A549 (cell line): ENCODE measurements at regions not wholly inside any gene's neighbourhood (a gene's known extent, or its start where the extent isn't known, plus 50 kb on each side); places are given as distances from the start of the nearest gene placed in this dataset.

Experiments
- CHD2 ChIP-seq: fragments of 150-350 bp; IDR thresholded peaks from 2 replicates; pipeline ENCODE4 v1.6.1; 2014; ENCODE audit warnings: low read length; ENCODE audit not compliant: partially characterized antibody
- CHD4 ChIP-seq: fragments of 200-600 bp; sonication (generic); IDR thresholded peaks from 2 replicates; pipeline ENCODE4 v1.6.1; 2016; ENCODE audit warnings: antibody characterized with exemption, mild to moderate bottlenecking, borderline replicate concordance
- CTCF ChIP-seq: fragments of >200 bp; sonication (Bioruptor Twin); formaldehyde crosslinking; IDR thresholded peaks from 3 replicates; pipeline ENCODE4 v1.5.1; 2016
- KDM5A ChIP-seq: fragments of 200-600 bp; sonication (generic); IDR thresholded peaks from 2 replicates; pipeline ENCODE4 v1.6.1; 2016; ENCODE audit warnings: antibody characterized with exemption, mild to moderate bottlenecking
- MAX ChIP-seq: IDR thresholded peaks from 2 replicates; pipeline ENCODE4 v1.6.1; 2012
- MAZ ChIP-seq: fragments of 150-350 bp; IDR thresholded peaks from 2 replicates; pipeline ENCODE4 v1.6.1; 2014; ENCODE audit warnings: antibody characterized with exemption, low read depth, low read length, borderline replicate concordance
- MYC ChIP-seq: IDR thresholded peaks from 2 replicates; pipeline ENCODE4 v1.6.1; 2012; ENCODE audit warnings: mild to moderate bottlenecking, inconsistent platforms, low read length, improper control_type of control experiment, borderline replicate concordance
- POLR2A ChIP-seq: IDR thresholded peaks from 2 replicates; pipeline ENCODE4 v1.6.1; 2012; ENCODE audit warnings: mild to moderate bottlenecking, low read length
- RAD21 ChIP-seq, 2 experiments: fragments of >200 bp in 1 of 2; sonication (Bioruptor Twin) in 1 of 2; formaldehyde crosslinking in 1 of 2; IDR thresholded peaks in 1 of 2; conservative IDR thresholded peaks in 1 of 2; 2 replicates in 1 of 2; 3 replicates in 1 of 2; pipeline ENCODE4 v1.6.1; 2012 to 2018; ENCODE audit warnings: inconsistent platforms in 1 of 2
- RFX5 ChIP-seq: fragments of 450-650 bp; IDR thresholded peaks from 2 replicates; pipeline ENCODE4 v1.7.1; 2014; ENCODE audit warnings: antibody characterized with exemption, mild to moderate bottlenecking, moderate library complexity
- RNF2 ChIP-seq: fragments of 200-600 bp; sonication (generic); IDR thresholded peaks from 2 replicates; pipeline ENCODE4 v1.6.1; 2016; ENCODE audit warnings: low read depth, mild to moderate bottlenecking, antibody characterized with exemption, moderate library complexity, borderline replicate concordance
- SMC3 ChIP-seq: fragments of >200 bp; sonication (Bioruptor Twin); formaldehyde crosslinking; IDR thresholded peaks from 3 replicates; pipeline ENCODE4 v1.6.1; 2018; ENCODE audit warnings: inconsistent platforms
- USF2 ChIP-seq: fragments of 450-650 bp; IDR thresholded peaks from 2 replicates; pipeline ENCODE4 v1.6.1; 2014; ENCODE audit warnings: antibody characterized with exemption
- TF ChIP-seq, protein P1 (sequence below): fragments of 200-600 bp; sonication (generic); IDR thresholded peaks from 2 replicates; pipeline ENCODE4 v1.6.1; 2016; ENCODE audit warnings: antibody characterized with exemption, mild to moderate bottlenecking, moderate library complexity

DNA sequence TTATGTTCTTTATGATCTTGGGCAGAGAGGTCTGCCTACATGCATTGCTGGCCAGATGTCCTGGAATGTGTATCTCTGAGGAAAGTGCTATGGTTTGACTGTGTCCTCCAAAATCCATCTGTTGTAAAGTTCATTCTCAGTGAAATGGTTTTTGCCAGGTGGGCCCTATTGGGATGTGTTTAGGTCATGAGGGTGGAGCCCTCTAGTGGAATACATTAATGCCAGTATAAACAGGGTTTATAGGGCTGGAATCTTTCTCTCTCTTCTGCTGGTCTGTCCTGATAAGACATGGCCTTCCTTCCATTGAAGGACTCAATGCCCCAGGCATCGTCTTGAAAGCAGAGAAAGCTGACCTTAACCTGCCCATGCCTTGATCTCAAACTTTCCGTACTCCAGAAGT lies 258.5 kb downstream of the RPIA start:
- TF ChIP-seq POLR2A (no peak), MAX (no peak), CTCF (peak; percentile 38; the same call in 2 of the 3 replicates), SMC3 (0 out of 3 replicates have a peak, but pooled peaks have one; percentile 8), MAZ (no peak), KDM5A (no peak), MYC (no peak), RFX5 (no peak), RNF2 (no peak), USF2 (no peak), CHD4 (no peak), RAD21 (conservative IDR thresholded peaks at IDR 0.05 in 1 of 2, IDR thresholded peaks at IDR 0.05 in 1 of 2) (peak in 1 of 2 experiments; percentile 23; a peak in 1 of 5 replicates), CHD2 (no peak)
- TF ChIP-seq, protein P1, sequence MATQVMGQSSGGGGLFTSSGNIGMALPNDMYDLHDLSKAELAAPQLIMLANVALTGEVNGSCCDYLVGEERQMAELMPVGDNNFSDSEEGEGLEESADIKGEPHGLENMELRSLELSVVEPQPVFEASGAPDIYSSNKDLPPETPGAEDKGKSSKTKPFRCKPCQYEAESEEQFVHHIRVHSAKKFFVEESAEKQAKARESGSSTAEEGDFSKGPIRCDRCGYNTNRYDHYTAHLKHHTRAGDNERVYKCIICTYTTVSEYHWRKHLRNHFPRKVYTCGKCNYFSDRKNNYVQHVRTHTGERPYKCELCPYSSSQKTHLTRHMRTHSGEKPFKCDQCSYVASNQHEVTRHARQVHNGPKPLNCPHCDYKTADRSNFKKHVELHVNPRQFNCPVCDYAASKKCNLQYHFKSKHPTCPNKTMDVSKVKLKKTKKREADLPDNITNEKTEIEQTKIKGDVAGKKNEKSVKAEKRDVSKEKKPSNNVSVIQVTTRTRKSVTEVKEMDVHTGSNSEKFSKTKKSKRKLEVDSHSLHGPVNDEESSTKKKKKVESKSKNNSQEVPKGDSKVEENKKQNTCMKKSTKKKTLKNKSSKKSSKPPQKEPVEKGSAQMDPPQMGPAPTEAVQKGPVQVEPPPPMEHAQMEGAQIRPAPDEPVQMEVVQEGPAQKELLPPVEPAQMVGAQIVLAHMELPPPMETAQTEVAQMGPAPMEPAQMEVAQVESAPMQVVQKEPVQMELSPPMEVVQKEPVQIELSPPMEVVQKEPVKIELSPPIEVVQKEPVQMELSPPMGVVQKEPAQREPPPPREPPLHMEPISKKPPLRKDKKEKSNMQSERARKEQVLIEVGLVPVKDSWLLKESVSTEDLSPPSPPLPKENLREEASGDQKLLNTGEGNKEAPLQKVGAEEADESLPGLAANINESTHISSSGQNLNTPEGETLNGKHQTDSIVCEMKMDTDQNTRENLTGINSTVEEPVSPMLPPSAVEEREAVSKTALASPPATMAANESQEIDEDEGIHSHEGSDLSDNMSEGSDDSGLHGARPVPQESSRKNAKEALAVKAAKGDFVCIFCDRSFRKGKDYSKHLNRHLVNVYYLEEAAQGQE = no peak
